HFF-Myc (cell line): ENCODE measurements at regions not wholly inside any gene's neighbourhood (a gene's known extent, or its start where the extent isn't known, plus 50 kb on each side); places are given as distances from the start of the nearest gene placed in this dataset.

Source experiments
- DNase-seq: peaks from one replicate; pipeline ENCODE4 v3.0.0-alpha.2; 2011; ENCODE audit warnings: low read depth; ENCODE audit errors: extremely low read depth
- H3K4me3 ChIP-seq: replicated peaks from 2 replicates; pipeline ENCODE4 v1.5.1; 2011; ENCODE audit warnings: low read depth, mild to moderate bottlenecking, control low read depth, low read length
- CTCF ChIP-seq: IDR thresholded peaks from 2 replicates; pipeline ENCODE4 v1.5.1; 2012; ENCODE audit warnings: mild to moderate bottlenecking, low read depth, low read length, control low read depth; ENCODE audit errors: missing control alignments

- no peak for DNase-seq
- H3K4me3 ChIP-seq: no peak overlapping the region
- no peak for TF ChIP-seq CTCF
These were observed 107.6 kb downstream of the LURAP1L start for GRCh38 chr9:12882430-12882829.

GRCh38 chr9:12884736-12885395, 110.0 kb downstream of the LURAP1L start:
- peak; percentile 41 for TF ChIP-seq CTCF
- no peak overlapping the region for H3K4me3 ChIP-seq
- no peak for DNase-seq

GRCh38 chr9:12889402-12890106, 114.7 kb downstream of the LURAP1L start:
- no peak for DNase-seq
- TF ChIP-seq CTCF: no peak
- no peak overlapping the region for H3K4me3 ChIP-seq

- no peak for DNase-seq
- TF ChIP-seq CTCF: no peak
- H3K4me3 ChIP-seq: no peak overlapping the region
These were observed 116.8 kb downstream of the LURAP1L start for GRCh38 chr9:12891588-12891987.

GRCh38 chr9:12903316-12903715, 128.5 kb downstream of the LURAP1L start:
- no peak for TF ChIP-seq CTCF
- DNase-seq: no peak
- H3K4me3 ChIP-seq: no peak overlapping the region

GRCh38 chr9:12904261-12905000, 129.6 kb downstream of the LURAP1L start:
- DNase-seq: no peak
- no peak for TF ChIP-seq CTCF
- H3K4me3 ChIP-seq: no peak overlapping the region
